T-helper 1 cell treated with Interleukin-12 subunit alpha and Interleukin-12 subunit beta and Interleukin-4 antibody, amounts not matched to agents 30 μg/mL and 1 μg/mL, for 36 hours (primary cell): ENCODE measurements at regions not wholly inside any gene's neighbourhood (a gene's known extent, or its start where the extent isn't known, plus 50 kb on each side); places are given as distances from the start of the nearest gene placed in this dataset.

Experiments used
- H3K27ac Mint-ChIP-seq: one replicate; pipeline ENCODE4 v1.8.0; 2021; ENCODE audit warnings: mild to moderate bottlenecking, mixed read lengths
- H3K27me3 Mint-ChIP-seq: one replicate; pipeline ENCODE4 v1.8.0; 2021; ENCODE audit warnings: low read depth, mixed read lengths
- H3K36me3 Mint-ChIP-seq: one replicate; pipeline ENCODE4 v1.8.0; 2021; ENCODE audit warnings: low read depth, mixed read lengths
- H3K4me1 Mint-ChIP-seq: one replicate; pipeline ENCODE4 v1.8.0; 2021; ENCODE audit warnings: low read depth, mixed read lengths
- H3K4me3 Mint-ChIP-seq: one replicate; pipeline ENCODE4 v1.8.0; 2021; ENCODE audit warnings: mild to moderate bottlenecking, moderate library complexity, mixed read lengths
- H3K9me3 Mint-ChIP-seq: one replicate; pipeline ENCODE4 v1.8.0; 2021; ENCODE audit warnings: mixed read lengths

- no peak overlapping the region for H3K4me3 Mint-ChIP-seq
- no peak overlapping the region for H3K27ac Mint-ChIP-seq
- no peaks in the 10 kb centered on the region for H3K36me3 Mint-ChIP-seq
- no peaks in the 10 kb centered on the region for H3K9me3 Mint-ChIP-seq
- H3K27me3 Mint-ChIP-seq, result no peaks in the 10 kb centered on the region
- no peaks in the 10 kb centered on the region for H3K4me1 Mint-ChIP-seq
Measured at GRCh38 chr2:5394223-5394622, 298.0 kb upstream of the SOX11 start.

DNA sequence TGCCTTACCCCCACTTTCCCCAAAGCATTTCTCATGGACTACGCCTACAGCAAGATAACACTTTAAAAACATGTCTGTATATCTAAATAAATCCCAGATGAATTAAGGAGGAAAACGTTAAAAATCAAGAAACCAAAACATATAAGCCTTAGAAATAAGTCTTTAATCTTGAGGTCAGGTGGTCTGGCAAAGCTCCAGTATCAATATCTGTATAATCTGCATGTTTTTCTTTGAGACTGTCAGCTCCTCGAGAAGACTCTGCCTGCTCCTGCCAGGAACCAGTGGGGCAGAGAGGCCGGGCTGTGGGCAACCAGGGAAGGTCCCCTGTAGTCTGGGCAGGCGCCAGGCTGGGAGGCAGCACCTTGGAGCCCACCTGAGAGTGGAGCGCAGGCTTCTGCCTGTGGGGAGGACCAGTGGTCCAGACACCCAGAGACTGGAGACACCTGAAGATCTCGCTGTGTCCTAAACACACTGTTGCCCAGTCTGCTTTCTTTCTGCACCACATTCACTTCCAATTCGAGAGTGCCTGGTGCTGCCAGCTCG is 291.0 kb upstream of the SOX11 start:
- H3K4me1 Mint-ChIP-seq, result no peaks in the 10 kb centered on the region
- no peaks in the 10 kb centered on the region for H3K27me3 Mint-ChIP-seq
- no peak overlapping the region for H3K4me3 Mint-ChIP-seq
- no peak overlapping the region for H3K27ac Mint-ChIP-seq
- no peaks in the 10 kb centered on the region for H3K36me3 Mint-ChIP-seq
- no peaks in the 10 kb centered on the region for H3K9me3 Mint-ChIP-seq

GRCh38 chr2:5403392-5403791 is 288.8 kb upstream of the SOX11 start:
- no peak overlapping the region for H3K4me3 Mint-ChIP-seq
- no peaks in the 10 kb centered on the region for H3K36me3 Mint-ChIP-seq
- no peaks in the 10 kb centered on the region for H3K27me3 Mint-ChIP-seq
- no peaks in the 10 kb centered on the region for H3K9me3 Mint-ChIP-seq
- no peak overlapping the region for H3K27ac Mint-ChIP-seq
- no peaks in the 10 kb centered on the region for H3K4me1 Mint-ChIP-seq

GRCh38 chr2:5409898-5410381 is 282.2 kb upstream of the SOX11 start:
- Mint-ChIP-seq H3K27me3 (no peaks in the 10 kb centered on the region), H3K4me3 (no peak overlapping the region), H3K9me3 (no peaks in the 10 kb centered on the region), H3K36me3 (no peaks in the 10 kb centered on the region), H3K27ac (no peak overlapping the region), H3K4me1 (no peaks in the 10 kb centered on the region)

GRCh38 chr2:5410991-5411700 is 281.0 kb upstream of the SOX11 start:
- no peaks in the 10 kb centered on the region for H3K36me3 Mint-ChIP-seq
- no peak overlapping the region for H3K4me3 Mint-ChIP-seq
- no peaks in the 10 kb centered on the region for H3K4me1 Mint-ChIP-seq
- no peak overlapping the region for H3K27ac Mint-ChIP-seq
- H3K9me3 Mint-ChIP-seq, result no peaks in the 10 kb centered on the region
- no peaks in the 10 kb centered on the region for H3K27me3 Mint-ChIP-seq

DNA sequence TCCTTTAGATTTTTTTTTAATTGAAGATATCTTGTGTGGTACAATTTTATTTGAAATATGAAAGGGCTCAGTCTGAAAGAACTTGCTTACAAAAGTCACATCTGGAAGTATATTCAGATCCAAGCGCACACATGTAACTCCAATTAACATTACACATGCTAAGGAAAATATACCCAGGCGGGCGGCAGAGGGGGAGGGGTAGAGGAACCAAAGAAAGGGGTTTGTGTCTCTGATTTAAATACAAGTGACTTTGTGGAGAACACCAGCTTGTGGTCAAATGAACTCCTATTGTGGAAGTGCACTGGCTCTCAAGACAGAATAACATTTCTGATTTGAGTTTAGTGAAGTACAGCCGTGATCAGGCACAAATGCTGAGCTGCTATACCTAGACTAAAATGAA is 280.2 kb upstream of the SOX11 start:
- Mint-ChIP-seq H3K4me3 (no peak overlapping the region), H3K27me3 (no peaks in the 10 kb centered on the region), H3K9me3 (no peaks in the 10 kb centered on the region), H3K36me3 (no peaks in the 10 kb centered on the region), H3K4me1 (no peaks in the 10 kb centered on the region), H3K27ac (no peak overlapping the region)

GRCh38 chr2:5433855-5434254 is 258.3 kb upstream of the SOX11 start:
- Mint-ChIP-seq H3K27ac (no peak overlapping the region), H3K4me1 (no peaks in the 10 kb centered on the region), H3K27me3 (no peaks in the 10 kb centered on the region), H3K36me3 (no peaks in the 10 kb centered on the region), H3K4me3 (no peak overlapping the region), H3K9me3 (peaks cover 4% of the 10 kb centered on the region)

DNA sequence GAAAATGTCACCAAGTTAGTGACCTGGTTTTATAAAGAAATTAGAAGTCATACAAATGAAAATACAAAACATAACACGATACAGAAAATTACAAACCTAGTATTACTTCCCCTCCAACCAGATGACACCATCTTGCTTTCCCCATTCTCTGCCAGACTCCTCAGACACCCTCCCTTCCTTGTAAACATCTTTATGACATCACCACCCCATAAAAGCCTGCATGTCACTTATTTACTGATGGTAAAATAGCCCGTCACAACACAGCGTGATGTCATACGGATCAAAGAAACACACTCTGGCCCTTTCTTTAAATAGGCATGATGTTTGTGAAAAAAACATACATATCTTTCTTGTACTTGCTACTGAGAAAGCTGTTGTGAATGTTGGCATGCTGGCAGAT is 254.8 kb upstream of the SOX11 start:
- Mint-ChIP-seq H3K4me1 (no peaks in the 10 kb centered on the region), H3K27me3 (no peaks in the 10 kb centered on the region), H3K4me3 (no peak overlapping the region), H3K36me3 (no peaks in the 10 kb centered on the region), H3K27ac (no peak overlapping the region), H3K9me3 (peaks cover 4% of the 10 kb centered on the region)

- Mint-ChIP-seq H3K27ac (no peak overlapping the region), H3K4me1 (no peaks in the 10 kb centered on the region), H3K36me3 (no peaks in the 10 kb centered on the region), H3K9me3 (peaks cover 9% of the 10 kb centered on the region), H3K27me3 (no peaks in the 10 kb centered on the region), H3K4me3 (no peak overlapping the region)
Measured at GRCh38 chr2:5440174-5440573, 252.0 kb upstream of the SOX11 start.

DNA sequence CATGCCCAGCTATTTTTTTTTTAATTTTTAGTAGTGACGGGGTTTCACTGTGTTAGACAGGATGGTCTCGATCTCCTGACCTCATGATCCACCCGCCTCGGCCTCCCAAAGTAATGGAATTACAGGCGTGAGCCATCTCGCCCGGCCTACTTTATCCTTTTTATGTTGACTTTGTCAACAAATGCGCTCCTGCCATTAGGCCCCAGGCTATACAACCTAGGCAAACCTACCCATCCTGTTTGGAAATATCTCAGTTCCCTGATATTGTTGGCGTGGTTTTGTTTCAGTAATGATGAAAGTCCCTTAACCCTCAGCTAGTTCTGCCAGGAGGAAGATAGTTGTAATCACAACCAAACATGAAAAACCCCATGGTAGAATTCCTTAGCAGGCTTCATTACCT is 249.4 kb upstream of the SOX11 start:
- H3K9me3 Mint-ChIP-seq, result peaks cover 9% of the 10 kb centered on the region
- no peaks in the 10 kb centered on the region for H3K27me3 Mint-ChIP-seq
- H3K4me1 Mint-ChIP-seq, result no peaks in the 10 kb centered on the region
- no peaks in the 10 kb centered on the region for H3K36me3 Mint-ChIP-seq
- H3K4me3 Mint-ChIP-seq, result no peak overlapping the region
- no peak overlapping the region for H3K27ac Mint-ChIP-seq

DNA sequence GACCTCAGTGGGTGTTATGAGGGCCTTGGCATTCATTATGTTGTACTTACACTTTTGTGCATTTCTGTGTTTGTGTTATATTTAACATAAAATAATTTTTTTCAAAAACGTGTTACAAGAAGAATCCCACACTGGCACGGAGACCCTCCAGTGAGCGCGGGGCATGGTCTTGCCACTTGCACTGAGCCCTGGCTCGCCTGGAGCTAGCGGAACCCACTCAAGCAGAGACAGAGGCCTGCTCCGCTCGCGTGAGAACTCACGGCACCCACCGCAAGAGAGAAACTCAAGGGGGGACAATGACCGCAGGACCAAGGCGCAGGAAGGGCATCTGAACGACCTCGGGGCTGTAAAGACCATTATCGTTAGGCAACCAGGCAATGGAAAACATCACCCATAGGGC is 248.0 kb upstream of the SOX11 start:
- Mint-ChIP-seq H3K36me3 (no peaks in the 10 kb centered on the region), H3K4me3 (no peak overlapping the region), H3K9me3 (peaks cover 5% of the 10 kb centered on the region), H3K27ac (no peak overlapping the region), H3K27me3 (no peaks in the 10 kb centered on the region), H3K4me1 (no peaks in the 10 kb centered on the region)

DNA sequence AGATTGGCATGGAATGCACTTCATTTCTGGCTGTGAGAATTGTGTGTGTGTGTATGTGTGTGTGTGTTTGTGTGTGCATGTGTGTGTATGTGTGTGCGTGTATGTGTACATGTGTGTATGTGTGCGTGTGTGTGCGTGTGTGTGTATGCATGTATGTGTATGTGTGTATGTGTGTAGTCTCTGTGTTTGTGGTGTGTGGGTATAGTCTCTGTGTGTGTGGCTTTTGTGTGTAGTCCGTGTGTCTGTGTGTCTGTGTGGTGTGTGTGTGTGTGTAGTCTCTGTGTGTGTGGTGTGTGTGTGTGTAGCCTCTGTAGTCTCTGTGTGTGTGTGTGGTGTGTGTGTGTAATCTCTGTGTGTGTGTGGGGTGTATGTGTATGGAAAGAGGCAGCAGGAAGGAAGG is 247.3 kb upstream of the SOX11 start:
- Mint-ChIP-seq H3K9me3 (peaks cover 5% of the 10 kb centered on the region), H3K27me3 (no peaks in the 10 kb centered on the region), H3K36me3 (no peaks in the 10 kb centered on the region), H3K4me3 (no peak overlapping the region), H3K27ac (no peak overlapping the region), H3K4me1 (no peaks in the 10 kb centered on the region)

DNA sequence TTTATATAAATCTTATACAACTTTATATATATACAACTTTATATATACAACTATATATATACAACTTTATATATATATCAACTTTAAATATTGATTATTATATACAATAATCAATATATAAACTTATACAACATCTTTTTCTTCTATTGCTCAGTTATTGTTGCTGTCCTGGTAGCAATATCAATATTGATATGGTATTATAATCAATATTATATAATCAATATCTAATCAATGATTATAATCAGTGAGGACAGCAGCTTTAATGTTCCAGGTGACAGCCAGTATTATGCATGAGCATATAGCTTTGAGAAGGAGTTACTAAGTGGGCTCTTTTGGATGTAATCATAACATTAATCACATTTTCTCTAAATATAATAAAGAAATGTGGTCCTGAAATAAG is 242.3 kb upstream of the SOX11 start:
- H3K27me3 Mint-ChIP-seq, result no peaks in the 10 kb centered on the region
- no peak overlapping the region for H3K27ac Mint-ChIP-seq
- peaks cover 2% of the 10 kb centered on the region for H3K9me3 Mint-ChIP-seq
- no peak overlapping the region for H3K4me3 Mint-ChIP-seq
- no peaks in the 10 kb centered on the region for H3K36me3 Mint-ChIP-seq
- H3K4me1 Mint-ChIP-seq, result no peaks in the 10 kb centered on the region

- H3K4me3 Mint-ChIP-seq, result no peak overlapping the region
- H3K36me3 Mint-ChIP-seq, result no peaks in the 10 kb centered on the region
- H3K27me3 Mint-ChIP-seq, result no peaks in the 10 kb centered on the region
- H3K4me1 Mint-ChIP-seq, result no peaks in the 10 kb centered on the region
- H3K9me3 Mint-ChIP-seq, result no peaks in the 10 kb centered on the region
- H3K27ac Mint-ChIP-seq, result no peak overlapping the region
Measured at GRCh38 chr2:5453220-5454050, 238.7 kb upstream of the SOX11 start.

GRCh38 chr2:5454051-5454390 is 238.2 kb upstream of the SOX11 start:
- Mint-ChIP-seq H3K9me3 (peaks cover 3% of the 10 kb centered on the region), H3K27ac (no peak overlapping the region), H3K27me3 (no peaks in the 10 kb centered on the region), H3K36me3 (no peaks in the 10 kb centered on the region), H3K4me1 (no peaks in the 10 kb centered on the region), H3K4me3 (no peak overlapping the region)
